NCI-H1694 (cell line): ENCODE measurements at regions not wholly inside any gene's neighbourhood (a gene's known extent, or its start where the extent isn't known, plus 50 kb on each side); places are given as distances from the start of the nearest gene placed in this dataset.
"Not testable (repeated sequence)": the region's sequence is repeated elsewhere in the genome, so short reads cannot be mapped to it uniquely, and the experiment has no call there.

Source experiments
- DNase-seq: peaks from one replicate; lab custom pipeline; 2025; lab: John Stamatoyannopoulos, UW

DNA sequence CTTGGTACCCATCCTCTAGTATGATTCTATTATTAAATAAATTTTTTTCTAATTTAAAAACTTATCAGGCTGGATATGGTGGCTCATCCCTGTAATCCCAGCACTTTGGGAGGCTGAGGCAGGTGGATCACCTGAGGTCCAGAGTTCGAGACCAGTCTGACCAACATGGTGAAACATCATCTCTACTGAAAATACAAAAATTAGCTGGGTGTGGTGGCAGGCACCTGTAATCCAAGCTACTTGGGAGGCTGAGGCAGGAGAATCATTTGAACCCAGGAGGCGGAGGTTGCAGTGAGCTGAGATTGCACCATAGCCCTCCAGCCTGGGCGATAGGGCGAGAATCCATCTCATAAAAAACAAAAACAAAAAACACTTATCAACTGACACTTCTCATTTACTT, 639.0 kb downstream of the IRS1 start:
- not testable (repeated sequence) for DNase-seq

DNA sequence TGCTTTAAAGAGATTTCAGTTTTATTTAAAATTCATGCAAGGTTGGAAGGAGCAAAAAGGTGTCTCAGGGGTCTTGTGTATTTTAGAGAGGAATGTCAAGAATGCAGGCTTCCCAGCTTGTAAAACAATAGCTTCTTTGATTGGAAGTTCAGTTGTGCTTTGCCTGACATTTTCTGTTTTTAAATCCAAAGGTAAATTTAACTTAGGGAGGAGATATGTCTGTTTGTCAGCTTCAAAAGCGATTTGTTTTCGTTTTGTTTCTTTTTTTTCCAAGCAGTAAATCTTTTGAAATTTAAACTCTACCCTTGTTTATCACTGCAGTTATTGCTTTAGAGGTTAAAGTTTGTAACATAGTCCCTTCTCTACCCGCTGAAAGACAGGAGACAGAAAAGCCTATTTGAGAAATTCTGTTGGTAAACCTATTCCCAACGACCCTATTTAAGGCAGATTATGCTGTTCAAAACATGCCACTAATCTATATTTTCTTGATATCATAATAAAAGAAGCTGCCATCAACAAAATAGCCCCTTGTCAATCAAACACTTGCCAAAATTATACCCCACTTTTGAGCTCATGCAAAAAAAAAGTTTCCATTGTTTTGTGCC, 639.6 kb downstream of the IRS1 start:
- DNase-seq = no peak

DNA sequence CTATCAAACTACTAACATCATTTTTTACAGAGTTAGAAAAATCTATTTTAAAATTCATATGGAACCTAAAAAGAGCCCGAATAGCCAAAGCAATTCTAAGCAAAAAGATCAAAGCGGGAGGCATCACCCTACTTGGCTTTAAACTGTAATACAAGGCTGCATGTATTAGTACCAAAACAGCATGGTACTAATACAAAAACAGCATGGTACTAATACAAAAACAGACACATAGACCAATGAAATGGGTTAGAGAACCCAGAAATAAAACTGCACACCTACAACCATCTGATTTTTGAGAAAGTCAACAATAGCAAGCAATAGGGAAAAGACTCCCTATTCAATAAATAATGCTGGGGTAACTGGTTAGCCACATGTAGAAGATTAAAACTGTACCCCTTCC, 640.7 kb downstream of the IRS1 start:
- no peak for DNase-seq

DNA sequence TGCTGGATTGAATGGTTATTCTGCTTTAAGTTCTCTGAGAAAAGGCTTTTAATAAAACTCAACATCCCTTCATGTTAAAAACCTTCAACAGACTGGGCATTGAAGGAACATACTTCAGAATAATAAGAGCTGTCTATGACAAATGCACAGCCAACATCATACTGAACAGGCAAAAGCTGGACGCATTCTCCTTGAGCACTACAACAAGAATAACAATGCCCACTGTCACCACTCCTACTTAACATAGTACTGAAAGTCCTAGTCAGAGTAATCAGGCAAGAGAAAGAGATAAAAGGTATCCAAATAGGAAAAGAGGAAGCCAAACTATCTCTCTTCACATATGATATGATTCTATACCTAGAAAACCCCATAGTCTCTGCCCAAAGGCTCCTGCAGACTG, 641.4 kb downstream of the IRS1 start:
- no peak for DNase-seq

DNA sequence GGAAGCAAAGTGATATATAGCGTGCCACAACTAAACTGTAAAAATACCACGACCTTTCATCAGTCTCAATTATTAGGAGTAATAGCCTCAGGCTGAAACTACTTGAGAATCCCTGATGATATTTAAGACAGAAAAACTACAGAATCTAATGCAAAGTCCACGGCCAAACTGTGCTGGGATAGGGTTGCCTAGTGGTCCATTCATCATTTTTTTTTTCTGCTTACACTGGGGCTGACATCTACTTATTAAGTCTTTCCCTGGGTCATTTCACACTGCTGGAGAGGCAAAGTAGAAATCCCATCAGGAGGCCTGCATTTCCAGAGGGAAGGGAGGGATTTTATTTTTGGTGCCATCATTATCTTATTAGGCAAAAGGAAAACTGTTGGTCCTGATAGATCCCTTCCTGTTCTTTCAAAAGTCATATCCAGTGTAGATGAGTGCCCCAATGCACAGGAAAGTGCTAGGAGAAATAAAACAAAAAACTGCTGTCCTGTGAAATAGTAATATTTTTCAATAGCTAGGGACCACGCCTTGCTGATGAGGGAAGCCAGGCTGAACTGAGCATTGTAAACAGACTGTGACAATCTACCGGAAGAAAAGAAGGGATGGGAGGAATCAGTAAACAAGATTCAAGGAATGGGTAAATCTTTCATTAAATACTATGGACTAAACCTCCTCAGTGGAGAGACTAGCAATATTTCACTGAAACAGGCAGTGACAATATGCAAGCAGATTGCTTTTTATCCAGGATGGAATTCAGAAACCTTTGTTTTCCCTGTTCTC, 644.3 kb downstream of the IRS1 start:
- DNase-seq = no peak

DNA sequence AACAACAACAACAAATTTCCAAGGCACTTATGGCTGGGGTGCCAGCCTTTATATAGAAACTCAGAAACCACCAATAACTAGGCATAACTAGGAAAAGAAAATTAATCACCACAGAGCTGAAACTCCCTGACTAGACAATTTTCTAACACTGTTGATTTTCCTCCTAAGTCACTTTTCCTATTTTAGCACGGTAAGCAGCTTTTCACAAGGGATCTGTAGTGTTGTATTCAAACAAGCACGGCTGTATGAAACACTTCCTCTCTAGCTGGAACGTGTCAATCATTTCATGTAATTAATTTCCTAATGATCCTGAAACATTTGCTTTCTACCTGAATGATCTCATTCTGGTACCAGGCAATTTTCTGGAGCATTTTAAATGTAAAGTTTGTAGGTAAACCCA, 645.0 kb downstream of the IRS1 start:
- DNase-seq = no peak

DNA sequence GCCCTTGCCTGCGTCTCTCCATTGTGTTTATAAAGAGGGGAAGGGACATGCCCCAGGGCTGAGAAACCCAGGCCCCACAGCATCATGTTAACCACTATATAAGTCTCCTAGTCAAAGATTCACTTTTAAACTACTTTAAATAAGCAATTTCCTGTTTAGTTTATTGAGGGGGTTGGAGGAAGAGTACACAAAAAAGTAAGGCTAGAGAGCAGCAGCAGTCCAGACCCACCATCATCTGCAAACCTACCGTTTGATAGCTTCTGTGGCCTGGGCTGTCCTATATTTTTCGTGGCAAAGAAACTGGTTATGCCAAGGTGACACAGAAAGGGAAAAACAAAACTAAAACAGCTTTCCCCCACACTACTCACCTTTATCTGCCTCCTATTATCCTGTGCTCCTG, 646.1 kb downstream of the IRS1 start:
- DNase-seq = no peak

DNA sequence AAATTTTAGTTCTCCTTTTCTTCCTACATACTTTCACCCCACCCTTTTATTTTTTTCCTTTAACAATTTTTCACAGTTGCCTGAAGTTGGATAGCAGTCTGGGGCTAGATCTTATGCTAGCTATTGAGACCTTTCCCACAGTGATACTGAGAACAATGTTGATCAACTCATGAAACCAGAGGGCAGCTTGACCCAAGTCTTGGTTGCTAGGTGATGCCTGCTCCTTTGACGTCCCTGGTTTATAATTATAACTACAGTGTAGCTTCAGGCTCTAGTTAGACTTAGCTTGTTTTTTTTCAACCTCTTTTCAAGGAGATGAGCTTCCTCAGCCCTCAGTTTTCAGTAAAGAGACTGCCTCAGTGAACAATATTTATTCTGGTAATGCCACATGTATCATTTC, 648.5 kb downstream of the IRS1 start:
- no peak for DNase-seq

DNA sequence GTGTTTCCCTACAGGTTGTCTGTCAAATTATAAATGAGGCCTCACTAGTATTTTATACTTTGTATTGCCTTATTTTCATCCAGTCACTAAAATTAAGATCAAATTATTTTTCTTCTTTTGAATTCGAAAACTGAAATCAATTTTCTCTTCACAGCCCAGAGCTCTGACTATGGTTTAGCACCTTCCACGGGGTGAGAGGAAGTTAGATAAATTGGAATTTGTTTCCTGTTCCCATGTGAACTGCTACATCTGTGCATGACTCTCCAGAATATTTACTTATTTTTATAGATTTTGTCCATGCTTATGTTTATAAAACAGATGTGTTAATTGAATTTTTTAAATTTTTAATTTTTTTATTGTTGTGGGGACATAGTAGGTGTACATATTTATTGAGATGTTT, 656.5 kb downstream of the IRS1 start:
- no peak for DNase-seq

DNA sequence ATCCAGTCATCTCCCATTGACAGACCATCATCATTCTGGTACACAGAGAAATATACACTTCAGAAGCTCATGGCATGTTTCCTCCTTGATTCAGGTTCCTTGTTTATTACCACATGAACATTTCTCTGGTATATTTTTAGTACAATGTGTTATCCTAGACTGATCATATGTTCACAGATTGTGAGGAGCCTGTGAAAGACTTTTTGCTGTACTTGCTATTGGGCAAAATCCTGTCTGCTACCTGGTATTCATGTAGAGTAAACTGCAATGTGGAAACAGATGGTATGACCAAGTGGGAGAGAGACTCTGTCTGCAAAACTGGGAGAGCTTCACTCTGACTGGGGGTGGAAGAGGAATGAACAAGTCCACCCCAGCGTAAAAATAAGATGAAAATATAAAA, 657.2 kb downstream of the IRS1 start:
- DNase-seq = peak; percentile 47

DNA sequence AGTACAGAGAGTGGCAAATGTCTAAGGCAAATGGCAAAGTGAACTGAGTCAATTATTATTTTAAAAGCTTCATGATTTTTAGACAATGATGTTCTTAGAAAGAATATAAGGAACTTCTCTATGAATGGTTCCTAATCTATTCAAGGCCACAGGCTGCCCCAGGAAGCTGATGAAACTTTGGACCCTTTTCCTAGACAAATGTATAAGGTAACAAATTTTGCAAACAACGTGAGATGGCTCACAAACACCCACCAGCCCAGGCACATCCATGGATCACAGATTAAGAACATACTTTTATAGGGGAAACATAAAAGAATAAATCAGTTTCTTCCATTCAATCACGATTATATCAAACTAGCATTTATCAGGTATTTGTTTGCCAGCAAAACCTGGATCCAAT, 659.0 kb downstream of the IRS1 start:
- no peak for DNase-seq

DNA sequence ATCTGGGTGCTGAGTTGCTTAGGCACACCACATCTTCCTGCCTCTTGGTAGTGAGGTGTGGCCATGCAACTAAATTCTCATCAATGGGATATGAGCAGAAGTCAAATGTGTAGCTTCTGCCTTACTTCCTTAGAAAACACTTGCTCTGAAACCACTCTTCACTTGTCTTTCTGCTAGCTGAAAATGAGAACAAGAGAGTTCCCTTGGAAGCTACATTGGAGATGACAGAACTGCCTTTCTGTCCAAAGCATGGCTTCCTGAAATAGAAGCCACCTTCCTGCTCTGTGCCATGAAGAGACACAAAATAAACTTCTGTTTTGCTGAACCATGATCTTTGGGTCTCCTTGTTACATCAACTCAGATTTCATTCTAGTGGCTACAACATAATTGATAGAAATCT, 659.9 kb downstream of the IRS1 start:
- no peak for DNase-seq

DNA sequence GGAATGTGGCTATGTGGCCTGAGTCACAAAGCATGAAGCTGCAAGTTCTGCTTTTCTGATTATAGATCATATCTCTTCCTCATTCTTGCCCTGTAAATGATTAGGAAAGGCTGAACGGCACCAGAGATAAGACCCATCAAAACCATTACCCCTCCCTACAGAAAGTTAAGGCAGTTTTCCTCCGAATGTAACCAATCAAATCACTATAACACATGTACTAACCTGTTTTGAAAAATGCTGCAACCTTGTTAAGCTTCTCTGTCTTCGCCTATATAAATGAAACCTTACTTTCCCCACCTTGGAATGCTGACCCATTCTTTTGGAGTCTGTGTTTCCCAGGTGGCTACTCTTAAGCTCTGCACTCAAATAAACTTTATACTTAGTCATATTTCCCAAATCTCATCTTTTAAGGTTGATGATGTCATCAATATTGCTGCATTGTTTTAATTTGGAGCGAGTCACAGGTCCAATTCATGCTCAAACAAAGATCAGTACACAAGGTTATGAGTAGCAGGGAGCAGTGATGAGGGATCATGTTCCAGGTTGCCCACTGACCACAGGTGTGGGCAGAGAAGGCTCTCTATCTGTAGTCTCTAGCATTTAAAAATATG, 662.3 kb downstream of the IRS1 start:
- no peak for DNase-seq

DNA sequence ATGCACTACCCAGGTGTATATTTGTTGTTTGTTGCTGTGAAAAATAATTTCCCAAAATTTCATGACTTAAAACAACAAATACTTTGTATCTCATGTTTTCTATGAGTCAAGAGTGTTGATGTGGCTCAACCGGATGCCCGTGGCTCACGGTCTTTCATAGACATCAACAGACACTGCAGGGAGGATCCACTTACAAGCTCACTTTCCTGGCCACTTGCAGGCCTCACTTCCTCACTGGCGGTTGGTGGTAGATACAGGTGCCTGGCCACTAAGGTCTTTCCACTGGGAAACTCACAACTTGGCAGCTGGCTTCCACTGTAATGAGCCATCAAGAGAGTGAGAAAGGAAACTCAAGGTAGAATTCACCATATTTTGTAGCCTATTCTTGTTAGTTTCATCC, 662.9 kb downstream of the IRS1 start:
- DNase-seq = no peak

DNA sequence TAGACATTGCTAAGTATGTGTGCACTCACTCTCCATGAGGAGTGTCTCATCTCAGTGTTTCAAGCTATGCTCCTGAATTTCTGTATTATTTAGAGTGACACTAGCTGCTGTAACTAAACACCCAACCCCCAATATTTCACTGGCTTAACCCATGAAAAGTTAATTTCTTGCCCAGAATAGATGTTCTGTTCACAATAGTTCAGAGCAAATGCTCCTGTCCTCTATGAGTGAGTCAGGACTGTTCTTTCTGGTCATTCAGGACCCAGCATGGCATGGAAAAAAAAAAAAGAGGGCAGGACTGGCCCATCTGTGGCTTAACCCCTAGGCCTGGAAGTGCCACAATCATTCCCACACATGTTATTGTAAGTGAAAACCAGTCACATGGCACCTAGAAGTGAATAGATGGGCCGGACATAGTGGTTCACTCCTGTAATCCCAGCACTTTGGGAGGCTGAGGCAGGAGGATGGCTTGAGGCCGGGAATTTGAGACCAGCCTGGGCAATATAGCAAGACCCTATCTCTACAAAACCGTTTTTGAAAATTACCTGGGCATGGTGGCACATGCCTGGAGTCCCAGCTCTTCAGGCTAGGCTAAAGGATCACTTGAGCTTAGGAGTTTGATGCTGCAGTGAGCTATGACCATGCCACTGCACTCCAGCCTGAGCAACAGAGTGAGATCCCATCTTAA, 663.6 kb downstream of the IRS1 start:
- DNase-seq = no peak

DNA sequence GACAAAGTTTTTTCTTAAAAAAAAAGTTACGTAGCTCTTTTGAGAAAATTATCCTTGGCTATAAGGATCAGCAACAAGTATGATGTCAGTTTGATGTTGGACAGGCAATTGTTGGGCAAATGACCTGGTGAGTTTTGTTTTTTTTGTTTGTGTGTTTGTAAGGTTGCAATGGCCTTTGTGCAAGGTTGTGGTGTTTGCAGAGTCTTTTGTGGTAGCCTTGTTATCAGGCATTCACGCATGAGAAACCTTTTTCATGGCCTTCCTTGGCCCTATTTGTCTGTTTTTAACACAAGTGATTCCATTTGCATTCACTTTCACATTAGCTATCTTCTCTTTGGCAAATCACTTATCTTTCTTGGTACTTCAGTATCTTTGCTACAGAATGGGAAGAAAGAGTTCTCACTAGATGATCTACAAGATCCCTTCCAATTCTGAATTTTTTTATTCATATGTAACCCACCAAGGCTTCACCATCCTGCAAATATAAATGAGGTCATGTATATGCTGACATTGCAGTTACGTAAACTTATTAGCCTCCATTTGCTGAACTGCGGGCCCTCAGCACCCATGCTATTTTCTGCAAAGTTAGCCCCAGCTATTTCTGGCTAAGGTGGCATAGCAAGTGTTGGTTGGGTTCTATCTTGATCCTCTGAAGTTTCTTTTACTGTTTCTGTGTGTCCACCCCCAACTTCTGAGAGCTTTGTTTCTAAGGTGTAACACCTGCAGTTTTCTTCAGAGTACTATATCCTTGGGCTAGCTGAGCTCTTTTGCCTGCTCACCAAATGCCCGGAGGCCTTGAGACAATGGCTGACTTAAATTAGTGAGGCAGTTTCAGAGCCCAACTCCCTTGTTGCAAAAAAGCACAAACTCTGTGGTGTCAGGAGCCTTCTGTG, 667.1 kb downstream of the IRS1 start:
- DNase-seq = no peak

DNA sequence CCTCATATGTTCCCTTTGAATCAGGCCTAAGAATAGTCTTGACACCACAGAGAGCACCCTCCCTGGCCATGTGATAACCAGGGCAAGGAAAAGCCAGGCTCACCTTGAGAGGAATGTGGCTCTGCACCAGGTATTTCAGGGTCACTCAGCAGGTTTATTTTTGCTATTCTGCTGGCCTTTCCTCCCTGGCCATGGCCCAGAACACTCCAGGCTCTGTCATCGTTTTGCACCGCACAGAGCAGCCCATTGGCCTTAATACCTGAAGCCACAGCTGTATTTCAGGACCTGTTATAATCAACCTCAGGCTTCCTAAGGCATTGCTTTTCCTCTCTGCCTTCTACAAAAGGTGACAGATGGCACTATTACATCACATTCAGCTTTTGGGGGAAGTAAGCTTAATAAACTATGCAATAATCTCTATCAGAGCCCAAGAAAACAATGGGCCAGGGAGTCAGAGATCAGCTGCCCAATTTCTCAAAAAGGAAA, 668.3 kb downstream of the IRS1 start:
- DNase-seq = peak; percentile 67

DNA sequence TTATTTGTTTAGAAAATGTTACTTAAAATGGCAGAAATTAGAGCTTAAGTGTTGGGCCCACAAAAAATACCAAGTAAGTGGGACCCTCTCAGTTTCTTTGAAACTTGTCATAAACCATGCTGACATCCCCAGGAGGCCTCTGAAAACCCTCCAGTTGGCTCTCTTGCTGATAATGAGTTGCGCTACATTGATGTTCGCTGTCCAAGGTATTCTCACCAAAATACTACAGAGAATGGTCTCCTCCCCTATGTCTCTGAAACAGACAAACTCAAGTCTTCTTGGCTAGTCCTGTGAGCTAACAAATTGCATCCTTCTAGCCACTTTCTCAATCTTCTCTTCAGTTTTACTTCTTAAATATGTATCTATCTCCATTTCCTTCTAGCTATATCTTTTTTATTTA, 669.4 kb downstream of the IRS1 start:
- no peak for DNase-seq

DNA sequence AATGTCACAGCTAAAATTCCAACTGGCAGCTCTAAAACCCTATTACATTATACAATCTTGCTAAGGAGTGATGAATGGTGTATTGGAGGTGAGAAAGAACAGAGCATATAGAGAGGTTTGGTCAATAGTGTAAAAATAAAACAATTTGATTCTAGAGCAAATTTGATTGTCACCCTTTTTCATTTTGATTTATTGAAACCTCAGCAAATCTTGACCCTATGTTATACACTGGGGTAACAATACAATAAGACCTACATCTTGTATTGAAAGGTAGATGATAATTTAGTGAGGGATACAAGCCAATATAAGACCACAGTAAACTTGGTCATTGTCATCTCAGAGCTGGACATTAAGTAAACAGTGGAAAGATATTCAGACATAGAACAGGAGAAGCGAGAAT, 671.9 kb downstream of the IRS1 start:
- no peak for DNase-seq

DNA sequence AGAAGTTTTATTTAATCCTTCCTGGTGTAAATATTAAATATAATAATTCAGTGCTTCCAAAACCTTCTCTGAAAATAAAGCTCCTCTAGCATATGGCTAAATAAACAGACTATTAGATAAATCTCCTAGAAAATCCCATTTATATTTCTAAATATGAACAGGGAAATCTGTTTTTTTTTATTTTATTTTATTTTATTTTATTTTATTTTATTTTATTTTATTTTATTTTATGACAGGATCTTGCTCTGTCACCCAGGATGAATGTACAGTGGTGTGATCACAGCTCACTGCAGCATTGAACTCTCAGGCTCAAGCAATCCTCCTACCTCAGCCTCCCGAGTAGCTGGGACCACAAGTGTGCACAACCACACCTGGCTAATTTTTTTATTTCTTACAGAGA, 673.5 kb downstream of the IRS1 start:
- no peak for DNase-seq

DNA sequence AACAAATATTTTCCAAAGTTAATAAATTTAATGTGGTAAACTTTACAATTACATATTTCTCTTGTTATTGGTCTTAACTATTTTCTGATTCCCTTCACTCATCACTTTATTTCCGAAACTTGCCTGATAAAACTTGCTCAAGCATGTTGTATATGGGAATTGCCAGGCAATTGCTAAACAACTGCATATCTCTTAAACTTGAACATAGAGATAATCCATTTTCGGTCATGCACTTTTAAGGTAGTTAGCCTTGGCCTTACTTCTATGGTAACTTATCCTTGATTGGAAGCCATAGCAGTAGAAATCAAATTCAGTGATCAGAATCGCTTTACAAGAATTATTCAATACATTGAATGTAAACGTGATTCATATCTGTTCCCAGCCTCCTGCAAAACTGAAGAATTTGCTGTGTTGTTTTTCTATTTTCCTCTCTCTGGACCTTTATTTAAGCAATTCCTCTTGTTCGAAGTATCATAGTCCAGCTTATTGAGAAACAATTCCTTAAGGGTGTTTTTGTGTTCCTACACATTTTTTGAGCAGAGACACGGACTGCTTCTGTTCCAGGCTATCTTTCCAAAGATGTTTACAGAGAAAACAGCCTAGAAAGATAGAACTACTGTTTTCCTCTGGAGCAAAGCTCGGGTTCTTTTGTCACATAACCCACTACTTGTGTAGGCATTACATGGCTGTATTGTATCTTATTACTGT, 674.3 kb downstream of the IRS1 start:
- no peak for DNase-seq
